Stimulated activated CD4-positive, alpha-beta T cell treated with anti-CD3 and anti-CD28 coated beads, Interleukin-15, amount 100 ng/mL, for 24 hours (primary cell): ENCODE measurements at regions not wholly inside any gene's neighbourhood (a gene's known extent, or its start where the extent isn't known, plus 50 kb on each side); places are given as distances from the start of the nearest gene placed in this dataset.

Experiments used
- DNase-seq: peaks from one replicate; pipeline ENCODE4 v3.0.0-alpha.2; 2020

DNA sequence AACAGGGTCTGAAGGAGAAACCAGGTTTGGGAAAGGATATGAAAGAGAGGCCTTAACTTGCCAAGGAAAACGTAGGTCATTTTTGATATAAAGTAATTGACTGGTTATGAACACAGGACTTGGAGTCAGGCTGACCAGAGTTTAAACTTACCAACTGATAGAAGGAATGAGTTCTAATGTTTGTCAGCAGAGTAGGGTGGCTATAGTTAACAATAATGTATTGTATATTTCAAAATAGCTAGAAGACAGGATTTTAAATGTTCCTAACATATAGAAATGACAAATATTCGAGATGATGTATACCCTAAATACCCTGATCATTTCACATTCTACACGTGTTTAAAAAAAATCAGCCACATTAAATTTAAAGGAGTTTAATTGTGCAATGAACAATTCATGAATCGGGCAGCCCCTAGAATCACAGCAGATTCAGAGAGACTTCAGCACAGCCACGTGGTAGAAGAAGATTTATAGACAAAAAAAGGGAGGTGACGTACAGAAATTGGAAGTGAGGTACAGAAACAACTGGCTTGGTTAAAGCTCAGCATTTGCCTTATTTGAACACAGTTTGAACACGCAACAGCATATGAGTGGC is 52.5 kb upstream of the PLEKHG7 start:
- DNase-seq, result no peak

DNA sequence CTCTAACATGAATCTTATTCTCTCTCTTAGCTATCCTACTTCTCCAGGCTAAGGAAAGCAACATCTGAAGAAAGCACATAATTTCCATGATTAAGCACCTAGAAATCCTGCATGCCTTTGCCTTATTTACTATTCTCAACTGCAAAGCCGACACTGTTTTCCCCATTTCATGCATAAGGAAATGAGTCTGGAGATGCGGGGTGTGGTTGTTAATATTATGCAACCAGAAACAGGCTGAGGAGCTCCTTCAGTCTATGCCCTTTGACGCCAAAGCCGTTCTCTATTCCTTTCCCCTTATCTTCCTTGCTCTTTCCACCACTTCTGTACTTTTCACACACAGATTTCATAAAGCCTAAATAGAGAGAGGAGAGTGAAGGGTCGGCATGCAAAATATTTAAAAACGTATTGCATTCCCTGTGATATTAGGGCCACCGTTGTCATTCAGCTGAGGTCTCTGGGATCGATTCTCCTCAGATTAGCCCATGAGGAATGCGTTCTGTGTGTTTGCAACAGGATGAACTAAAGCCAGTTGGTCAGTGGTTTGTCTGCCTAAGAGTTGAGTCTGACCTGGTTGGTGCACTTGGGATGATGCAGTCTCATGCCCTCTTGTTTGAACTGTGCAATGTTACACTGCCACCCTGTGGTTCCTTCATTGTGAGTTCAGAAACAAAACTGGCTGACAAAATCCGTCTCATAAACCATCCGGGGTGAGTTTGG is 53.1 kb upstream of the PLEKHG7 start:
- peak; percentile 59 for DNase-seq

DNA sequence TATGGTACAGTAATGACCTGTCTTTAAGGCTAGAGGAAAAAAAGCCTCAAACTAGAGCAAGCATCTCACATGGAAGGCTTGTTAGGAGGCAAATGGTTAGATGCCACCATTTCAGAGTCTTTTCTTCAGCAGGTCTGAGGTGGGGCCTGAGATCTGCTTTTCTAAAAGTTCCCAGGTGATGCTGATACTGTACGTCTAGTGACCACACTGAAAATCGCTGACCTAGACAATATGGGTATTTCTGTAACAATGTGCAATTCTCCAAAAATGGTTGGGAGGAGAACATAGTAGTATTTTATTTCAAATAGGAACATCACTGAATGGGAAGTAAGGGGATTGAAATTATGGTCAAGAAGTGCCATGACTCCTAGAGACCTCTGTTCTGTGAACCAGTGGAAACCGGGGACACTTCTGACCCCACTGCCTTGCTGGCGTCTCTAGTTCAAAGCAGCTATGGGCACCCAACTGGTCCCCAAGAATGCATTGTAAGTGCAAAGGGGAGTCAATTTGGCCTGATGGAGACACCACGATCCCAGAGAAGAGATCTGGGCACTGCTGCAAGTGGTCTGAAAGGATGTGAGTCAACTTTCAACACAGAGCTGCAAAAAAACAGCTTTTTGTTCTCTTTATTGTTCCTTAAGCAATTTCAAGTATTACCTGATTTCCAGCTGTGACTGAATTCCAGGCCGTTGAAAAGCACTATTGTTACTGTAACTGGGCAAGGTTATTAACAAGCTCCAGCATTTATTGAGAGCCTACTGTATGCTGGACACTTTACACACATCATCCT is 54.4 kb upstream of the PLEKHG7 start:
- no peak for DNase-seq

DNA sequence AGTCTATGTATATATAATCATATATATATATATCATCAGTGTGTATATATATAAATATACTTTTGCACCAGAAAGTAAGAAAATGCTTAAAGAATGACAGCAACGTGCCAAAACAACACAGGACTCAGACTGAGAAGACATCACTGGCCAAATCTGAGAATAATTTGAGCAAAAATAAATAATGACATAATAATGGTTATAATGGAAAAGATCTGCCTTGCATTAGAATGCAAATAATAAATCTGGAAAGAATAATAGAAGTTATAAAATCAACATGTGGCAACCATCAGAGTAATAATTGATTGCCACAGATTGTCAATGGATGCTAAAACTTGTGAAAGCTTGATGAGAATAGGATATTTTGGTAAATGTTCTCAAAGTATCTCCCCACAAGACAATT is 61.5 kb upstream of the PLEKHG7 start:
- DNase-seq, result no peak

DNA sequence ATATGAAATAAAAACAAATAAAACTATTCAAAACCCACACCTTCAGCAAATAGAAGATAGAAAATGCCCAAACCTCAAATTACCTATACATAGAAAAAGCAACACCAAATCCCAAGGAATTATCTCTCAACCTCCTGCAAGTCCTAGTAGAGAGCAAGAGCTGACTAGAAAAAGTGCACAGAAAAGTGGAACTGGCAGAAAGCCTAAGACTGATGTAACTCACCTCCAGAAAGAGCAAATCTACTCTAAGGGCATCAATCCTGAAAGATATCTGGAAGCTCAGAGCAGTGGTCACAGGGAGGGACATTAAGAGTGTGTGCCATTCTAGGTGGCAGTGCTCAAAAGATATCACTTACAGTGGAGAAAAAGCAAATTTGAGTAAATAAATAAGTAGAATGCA is 62.1 kb upstream of the PLEKHG7 start:
- no peak for DNase-seq

DNA sequence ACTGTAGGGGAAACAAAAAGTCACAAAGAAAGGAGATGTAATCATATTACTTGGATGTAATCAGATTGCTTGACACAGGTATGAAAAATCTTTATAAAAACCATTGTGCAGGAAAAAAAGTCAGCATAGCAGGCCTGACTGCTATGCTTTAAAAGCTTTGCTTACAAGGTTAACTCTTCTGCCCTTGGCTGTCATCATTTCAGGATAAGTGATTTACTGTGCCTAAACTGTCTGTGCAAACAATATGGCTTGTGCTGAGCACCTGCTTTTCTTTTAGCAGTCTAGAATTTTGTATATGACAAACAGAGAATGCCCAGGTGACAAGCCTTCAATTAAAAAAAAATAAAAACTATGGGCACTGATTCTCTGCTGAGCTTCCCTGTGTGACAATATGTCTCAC is 63.8 kb upstream of the PLEKHG7 start:
- no peak for DNase-seq

DNA sequence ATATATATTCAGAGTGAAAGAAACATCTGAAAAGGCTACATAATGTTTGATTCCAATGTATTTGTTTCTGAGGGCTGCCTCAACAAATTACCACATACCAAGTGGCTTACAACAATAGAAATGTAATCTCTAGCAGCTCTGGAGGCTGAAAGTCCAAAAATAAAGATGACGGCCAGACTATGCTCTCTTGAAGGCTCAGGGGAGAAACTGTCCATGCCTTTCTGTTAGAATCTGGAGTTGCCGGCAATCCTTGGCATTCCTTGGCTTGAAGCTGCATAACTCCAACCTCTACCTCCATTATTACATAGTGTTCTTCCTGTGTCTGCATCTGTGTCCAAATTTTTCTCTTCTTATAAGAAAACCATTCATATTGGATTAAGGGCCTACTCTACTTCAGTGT is 68.1 kb upstream of the PLEKHG7 start:
- no peak for DNase-seq

DNA sequence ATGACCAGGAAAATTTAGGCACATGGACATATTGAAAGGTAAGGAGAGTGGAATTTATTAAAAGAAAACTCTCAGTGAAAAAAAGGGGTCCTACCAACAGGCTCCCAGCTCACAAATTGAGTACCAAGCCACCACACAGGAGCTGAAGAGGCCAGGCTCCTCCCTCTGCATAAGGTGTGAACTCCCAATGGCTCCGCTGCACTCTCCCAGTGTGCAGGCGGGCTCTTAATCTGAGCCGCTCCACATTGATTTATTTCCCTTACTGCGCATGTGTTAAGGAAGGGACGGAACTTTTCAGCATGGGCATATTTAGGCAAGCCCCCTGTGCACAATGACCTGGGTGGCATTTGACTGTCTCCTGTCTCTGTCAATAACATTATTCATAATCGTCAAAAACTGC is 68.6 kb upstream of the PLEKHG7 start:
- no peak for DNase-seq

DNA sequence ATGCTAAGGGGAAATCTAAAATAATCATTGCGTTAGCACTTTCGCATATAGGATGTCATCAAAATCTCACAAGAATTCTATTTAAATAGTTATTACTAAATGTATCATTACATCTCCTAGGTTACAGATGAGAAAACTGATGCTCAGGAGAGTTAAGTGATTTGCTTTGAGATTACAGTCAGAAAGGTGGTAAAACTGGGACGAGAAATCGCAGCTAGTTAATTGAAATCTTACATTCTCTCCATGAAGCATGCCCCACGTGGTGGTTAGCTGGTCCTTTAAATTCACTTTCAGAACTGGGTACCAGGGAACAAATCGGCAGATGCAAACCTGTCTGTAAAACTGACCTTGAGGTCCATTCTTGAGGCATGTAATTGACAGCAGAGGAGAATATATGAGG is 71.8 kb upstream of the PLEKHG7 start:
- no peak for DNase-seq

DNA sequence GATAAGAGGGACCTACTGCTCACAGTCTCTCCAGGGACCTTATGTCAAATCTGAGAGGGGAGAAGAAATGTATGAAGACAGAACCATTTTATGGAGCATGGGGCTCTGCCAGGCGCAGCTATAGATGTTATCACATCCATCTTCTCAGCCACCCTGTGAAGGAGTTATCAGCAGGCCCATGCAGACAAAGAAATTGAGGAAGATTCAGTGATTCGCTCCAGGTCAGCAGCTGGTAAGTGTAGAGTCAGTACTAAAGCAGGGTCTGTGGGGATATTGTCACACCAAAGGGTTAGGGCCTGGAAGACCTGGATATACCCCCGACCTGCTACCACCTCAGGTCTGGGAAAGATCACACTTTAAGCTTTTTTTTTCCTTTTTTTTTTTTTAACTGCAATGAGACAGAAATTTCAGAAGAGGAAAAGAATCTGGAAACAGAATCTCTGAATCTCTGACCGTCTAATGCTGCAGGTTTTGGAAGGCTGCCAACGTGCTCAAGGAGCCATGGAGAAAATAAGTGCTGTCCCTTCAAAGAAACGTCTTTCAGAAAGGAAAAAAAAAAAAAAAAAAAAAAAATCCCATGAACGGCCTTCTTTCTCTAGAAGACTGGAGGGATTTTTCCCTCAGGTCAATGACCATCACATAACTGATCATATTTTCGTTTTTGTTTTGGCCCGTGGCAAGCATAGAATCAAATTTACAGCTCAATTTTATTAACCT is 73.3 kb upstream of the PLEKHG7 start:
- no peak for DNase-seq

DNA sequence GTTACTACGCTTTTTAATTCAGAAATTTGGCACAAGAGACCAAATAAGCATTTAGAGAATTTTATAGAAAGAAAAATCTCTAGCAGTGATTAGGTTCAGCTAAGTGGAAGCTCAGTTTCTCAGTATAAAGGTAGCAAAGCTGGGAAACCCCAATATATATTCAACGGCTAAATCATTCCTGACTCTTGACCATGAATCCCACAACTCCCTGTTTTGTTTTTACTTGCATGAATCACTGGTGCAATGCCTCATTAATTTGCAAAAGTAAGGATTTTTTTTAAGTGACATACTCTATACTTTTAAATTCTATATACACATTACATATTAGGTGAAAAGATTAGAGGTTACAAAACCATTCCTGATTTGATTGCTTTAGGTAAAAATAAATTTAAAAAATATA is 74.3 kb upstream of the PLEKHG7 start:
- no peak for DNase-seq

DNA sequence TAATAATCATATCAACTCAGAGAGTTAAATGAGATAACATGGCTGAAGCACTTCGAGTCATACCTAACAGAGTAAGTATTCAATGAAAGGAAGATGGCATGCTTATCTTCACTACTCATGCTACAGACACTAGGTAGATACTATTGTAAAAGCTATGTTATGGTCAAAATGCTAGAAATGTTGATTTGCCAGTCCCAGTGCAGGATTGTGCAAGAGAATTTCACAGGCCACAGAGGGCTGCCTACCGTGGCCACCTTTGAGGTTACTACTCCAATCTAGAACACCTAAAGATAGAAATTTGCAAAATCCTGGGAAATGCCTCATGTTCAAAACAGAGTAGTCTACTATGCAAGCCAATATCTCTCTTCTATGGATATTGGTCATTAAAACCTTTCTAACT is 75.3 kb upstream of the PLEKHG7 start:
- no peak for DNase-seq

DNA sequence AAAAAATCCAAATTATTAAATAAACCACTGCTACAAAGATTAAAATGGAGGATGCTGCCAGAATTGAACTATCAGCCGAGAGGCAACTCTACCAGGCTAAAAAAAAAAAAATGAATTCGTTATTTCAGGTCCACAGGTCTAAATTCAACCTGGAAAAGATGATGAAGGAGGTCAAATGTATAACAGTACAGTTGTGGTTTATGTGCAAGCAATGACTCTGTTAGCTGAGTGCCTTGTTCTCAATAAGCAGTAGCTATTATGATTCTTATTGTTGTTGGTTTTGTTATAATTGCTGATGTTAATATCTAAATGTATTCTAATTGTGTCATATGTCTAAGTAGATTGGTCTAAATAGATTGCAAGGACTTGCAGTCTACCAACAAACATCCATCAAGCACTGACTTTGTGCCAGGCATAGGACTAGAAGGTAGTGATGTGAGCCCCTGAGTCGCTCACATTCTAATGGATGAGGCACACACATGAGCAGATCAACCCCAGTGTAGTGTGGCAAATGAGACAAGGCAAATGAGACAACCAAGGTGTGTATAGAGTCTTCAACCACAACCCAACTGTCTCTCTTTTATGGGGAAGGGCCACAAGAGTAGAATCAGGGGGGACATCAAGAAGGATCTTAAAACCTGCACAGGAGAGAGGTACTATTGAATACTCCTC is 77.0 kb upstream of the PLEKHG7 start:
- no peak for DNase-seq

DNA sequence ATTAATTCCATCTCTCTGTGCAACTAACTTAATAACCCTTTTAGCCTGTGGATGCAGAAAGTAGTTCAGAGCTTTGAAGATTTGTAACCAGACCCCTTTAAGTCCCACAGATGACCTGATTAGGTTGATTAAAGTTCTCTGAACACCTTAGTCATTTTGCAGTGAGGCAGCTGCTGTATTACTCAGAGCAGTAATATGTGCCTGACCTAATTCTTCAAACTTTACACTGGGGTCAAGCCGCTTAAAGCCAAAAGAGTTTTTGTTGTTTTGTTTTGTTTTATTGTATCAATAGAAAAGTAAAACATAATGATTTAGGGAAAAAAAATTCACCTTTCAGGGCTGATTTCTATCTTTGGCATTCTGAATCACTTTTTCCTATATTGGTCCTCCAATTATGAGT is 78.6 kb upstream of the PLEKHG7 start:
- DNase-seq, result no peak

DNA sequence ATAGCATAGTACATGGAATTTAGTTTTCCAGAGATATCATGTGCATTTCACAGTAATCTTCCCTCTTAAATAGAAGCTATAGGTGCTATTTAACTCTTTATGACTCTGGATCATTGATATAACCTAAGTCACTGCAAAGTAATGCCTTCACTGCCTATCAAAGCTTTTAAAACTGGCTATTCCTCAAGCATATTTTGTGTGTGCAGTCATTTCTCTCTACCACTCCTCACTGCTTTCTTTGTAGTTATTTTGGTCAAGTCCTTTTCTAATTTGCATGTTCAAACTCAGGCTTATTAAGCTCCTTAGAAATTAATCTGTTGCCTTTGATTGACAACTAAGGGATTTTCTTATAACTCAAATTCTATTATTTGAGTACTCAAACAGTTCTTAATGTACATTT is 79.4 kb upstream of the PLEKHG7 start:
- DNase-seq, result no peak

DNA sequence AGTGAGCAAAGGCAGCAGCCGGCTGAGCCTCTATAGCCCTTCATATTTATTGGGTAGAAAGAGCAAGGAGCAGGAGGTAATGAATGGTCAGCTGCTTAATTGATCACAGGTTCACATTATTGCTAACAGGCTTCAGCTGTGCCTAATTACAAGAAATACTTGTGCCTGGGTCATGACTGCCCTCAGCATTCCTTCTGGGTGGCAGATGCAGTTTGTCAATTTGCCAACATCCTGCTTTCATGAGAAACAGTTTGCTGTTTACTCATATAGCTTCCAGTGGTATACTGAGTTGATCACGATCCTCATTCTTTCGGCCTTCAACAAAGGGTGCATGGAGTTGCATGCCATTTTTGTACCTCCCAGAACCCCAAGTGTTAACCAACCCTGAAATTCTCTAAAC is 81.0 kb upstream of the PLEKHG7 start:
- DNase-seq, result no peak

DNA sequence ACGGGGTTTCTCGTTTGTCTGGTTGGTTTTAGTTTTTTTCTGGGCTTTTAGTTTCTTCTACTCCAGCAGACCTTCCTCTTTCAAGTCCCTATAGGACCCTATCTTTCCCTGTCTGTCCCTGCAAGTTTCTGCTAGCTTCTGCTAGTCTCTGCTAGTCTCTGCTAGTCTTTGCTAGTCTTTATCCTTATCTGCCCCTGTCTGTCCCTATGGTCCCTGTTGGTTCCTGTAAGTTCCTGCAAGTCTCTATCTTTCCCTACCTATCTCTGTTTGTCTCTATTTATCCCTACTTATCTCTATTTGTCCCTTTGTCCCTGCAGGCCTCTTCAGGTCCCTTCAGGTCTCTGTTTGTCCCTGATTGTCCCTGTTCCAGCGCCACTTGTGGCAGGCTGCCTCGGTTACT is 81.5 kb upstream of the PLEKHG7 start:
- no peak for DNase-seq

DNA sequence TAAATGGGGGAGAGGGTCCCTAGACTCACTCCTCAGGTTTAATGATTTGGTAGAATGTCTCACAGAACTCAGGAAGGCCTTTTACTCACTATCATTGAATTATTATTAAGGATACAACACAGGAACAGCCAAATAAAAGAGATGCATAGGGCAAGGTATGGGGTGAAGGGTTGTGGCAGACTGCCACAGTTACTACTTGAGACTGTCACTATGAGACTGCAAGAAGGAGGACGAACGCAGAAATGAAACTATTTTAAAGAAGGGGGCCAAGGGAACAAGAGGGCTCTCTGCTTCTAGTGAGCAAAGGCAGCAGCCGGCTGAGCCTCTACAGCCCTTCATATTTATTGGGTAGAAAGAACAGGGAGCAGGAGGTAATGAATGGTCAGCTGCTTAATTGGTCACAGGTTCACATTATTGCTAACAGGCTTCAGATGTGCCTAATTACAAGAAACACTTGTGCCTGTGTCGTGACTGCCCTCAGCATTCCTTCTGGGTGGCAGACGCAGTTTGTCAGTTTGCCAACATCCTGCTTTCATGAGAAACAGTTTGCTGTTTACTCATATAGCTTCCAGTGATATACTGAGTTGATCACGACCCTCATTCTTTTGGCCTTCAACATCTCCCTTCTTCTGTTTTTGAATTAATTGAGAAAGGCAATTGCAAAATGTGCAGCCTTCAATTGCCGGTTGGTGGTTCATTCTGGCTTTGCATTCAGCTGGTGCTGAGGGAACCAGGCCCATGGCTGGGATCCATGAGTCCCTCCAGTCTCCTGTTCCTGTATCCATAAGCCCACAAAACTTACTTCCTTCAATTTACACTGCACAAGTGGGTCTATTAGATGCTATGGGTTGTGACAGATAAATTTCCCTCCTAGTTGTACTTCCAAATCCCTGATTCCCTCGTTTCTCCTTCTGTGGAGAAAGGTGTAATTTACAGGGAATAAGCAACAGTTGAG is 82.8 kb upstream of the PLEKHG7 start:
- no peak for DNase-seq

DNA sequence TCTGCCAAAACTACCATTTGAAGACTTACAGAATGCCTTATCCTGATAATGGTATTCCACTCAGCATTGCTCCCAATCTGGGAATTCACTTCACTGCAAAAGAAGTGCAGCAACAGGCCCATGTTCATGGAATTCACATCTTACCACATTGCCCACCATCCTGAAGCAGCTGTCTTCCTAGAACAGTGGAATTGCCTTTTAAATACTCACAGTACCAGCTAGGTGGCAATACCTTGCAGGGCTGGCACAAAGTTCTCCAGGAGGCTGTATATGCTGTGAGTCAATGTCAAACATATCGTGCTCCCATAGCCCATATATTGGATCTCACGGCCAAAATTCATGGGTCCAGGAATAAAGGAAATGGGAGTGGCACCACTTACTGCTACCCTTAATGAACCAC is 83.8 kb upstream of the PLEKHG7 start:
- no peak for DNase-seq

DNA sequence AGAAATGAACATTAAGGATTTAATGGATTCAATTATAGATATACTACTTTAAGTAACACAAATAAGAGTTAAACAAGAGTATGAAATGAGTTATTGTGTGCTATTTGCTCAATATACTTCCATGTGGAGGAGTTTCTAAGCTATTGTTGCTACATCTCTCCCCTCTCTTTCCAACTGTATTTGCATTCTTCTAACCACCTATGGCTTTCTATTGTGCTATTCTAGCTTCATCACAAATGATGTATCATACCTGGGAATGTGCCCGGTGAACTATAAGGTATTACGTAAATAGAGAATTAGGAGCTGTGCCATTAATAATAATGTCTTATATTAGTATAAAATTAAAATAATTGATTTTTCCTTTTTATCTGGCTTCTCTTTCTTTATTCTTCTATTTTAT is 87.1 kb upstream of the PLEKHG7 start:
- DNase-seq, result no peak

DNA sequence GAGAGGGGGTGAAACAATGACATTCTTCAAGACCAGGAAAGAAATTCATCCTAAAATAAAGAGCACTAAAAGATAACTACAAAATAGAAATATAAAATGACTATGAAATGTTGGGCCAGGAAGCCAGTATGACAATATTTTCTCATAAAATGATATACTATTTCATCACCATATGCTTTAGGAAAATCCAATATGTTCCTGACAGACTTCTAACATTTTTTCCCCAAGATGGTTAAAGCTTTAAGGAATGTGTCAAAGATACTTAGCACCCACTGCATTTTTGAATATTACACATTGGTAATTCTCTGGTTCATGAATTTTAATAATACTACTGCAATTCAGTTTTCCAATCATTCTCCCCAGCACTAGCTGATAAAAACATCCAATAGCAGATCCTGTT is 87.7 kb upstream of the PLEKHG7 start:
- DNase-seq, result no peak

DNA sequence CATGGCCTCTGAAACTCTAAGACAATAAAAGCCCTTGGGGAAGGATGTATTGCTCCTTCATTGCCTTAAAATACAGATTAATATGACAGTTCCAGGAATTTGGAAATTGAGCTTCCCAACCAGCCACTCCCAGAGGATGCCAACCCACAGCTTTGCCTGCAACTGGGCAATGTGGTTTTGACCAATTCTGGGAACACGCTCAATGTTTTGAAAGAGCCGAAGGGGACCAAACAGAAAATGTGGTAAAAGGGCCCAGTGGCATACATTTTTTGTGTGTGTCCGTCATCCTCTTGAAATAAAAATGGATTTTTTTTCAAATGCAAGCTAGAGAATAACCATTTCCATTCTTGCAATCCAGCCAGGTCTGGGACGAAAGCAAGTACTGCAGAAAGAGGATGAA is 88.3 kb upstream of the PLEKHG7 start:
- no peak for DNase-seq
